ENCODE measurements at regions not wholly inside any gene's neighbourhood (a gene's known extent, or its start where the extent isn't known, plus 50 kb on each side); places are given as distances from the start of the nearest gene placed in this dataset.
"Not testable (repeated sequence)": the region's sequence is repeated elsewhere in the genome, so short reads cannot be mapped to it uniquely, and the experiment has no call there.

DNA sequence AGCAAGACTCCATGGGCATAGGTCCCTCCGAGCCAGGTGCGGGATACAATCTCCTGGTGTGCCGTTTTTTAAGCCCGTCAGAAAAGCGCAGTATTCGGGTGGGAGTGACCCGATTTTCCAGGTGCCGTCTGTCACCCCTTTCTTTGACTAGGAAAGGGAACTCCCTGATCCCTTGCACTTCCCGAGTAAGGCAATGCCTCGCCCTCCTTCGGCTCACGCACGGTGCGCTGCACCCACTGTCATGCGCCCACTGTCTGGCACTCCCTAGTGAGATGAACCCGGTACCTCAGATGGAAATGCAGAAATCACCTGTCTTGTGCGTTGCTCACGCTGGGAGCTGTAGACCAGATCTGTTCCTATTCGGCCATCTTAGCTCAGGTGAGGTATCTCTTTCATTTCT is 344.1 kb upstream of the ZNF32 start:
- not testable (repeated sequence) for TF ChIP-seq CTCF (IDR thresholded peaks at IDR 0.05; ENCODE audit: low read depth, low read length); EZH2phosphoT487 (IDR thresholded peaks at IDR 0.05; ENCODE audit: low read depth)
